H1 (cell line): ENCODE measurements at regions not wholly inside any gene's neighbourhood (a gene's known extent, or its start where the extent isn't known, plus 50 kb on each side); places are given as distances from the start of the nearest gene placed in this dataset.

Experiments used
- CTCF ChIA-PET: fragments of 300-600 bp; sonication (Branson Sonifier 250); formaldehyde crosslinking; loops from one replicate; lab custom pipeline; 2021; ENCODE audit not compliant: partially characterized antibody; lab: Charles Lee
- POLR2A ChIA-PET: fragments of 300-600 bp; sonication (Branson Sonifier 250); formaldehyde crosslinking; loops from one replicate; lab custom pipeline; 2021; ENCODE audit warnings: inconsistent platforms; ENCODE audit not compliant: partially characterized antibody; lab: Charles Lee
- DNase-seq, 2 experiments: peaks; one replicate each; pipeline versions ENCODE4 v3.0.0 to v3.0.0-alpha.2; 2010 to 2022; ENCODE audit warnings: low spot score in 2 of 2, low read depth in 1 of 2, mixed read lengths in 1 of 2
- FAIRE-seq: peaks from 2 replicates; lab custom pipeline; 2011; peaks lifted over from hg19 to GRCh38; lab: Jason Lieb, UNC
- H2AFZ ChIP-seq: 2 replicates; pipeline ENCODE4 v1.8.1; 2012; ENCODE audit warnings: low read length, inconsistent platforms
- H2AK5ac ChIP-seq: 2 replicates; pipeline ENCODE4 v1.6.1; 2013; ENCODE audit warnings: low read depth, low read length
- H2BK120ac ChIP-seq: replicated peaks from 2 replicates; pipeline ENCODE3; 2013; ENCODE audit warnings: low read depth, low read length, inconsistent platforms
- H2BK12ac ChIP-seq: 2 replicates; pipeline ENCODE4 v1.6.1; 2013; ENCODE audit warnings: low read depth, low read length
- H2BK15ac ChIP-seq: 2 replicates; pipeline ENCODE4 v1.6.1; 2013; ENCODE audit warnings: low read length
- H2BK20ac ChIP-seq: 2 replicates; pipeline ENCODE4 v1.6.1; 2013; ENCODE audit warnings: low read length
- H2BK5ac ChIP-seq: 2 replicates; pipeline ENCODE4 v1.6.1; 2013; ENCODE audit warnings: low read depth, low read length
- H3K14ac ChIP-seq: 2 replicates; pipeline ENCODE4 v1.6.1; 2013; ENCODE audit warnings: inconsistent platforms; ENCODE audit not compliant: insufficient read length
- H3K18ac ChIP-seq: 2 replicates; pipeline ENCODE4 v1.6.1; 2013; ENCODE audit warnings: low read length; ENCODE audit errors: extremely low read depth
- H3K23ac ChIP-seq: 2 replicates; pipeline ENCODE4 v1.6.1; 2013; ENCODE audit warnings: inconsistent platforms; ENCODE audit not compliant: insufficient read length
- H3K23me2 ChIP-seq: 2 replicates; pipeline ENCODE4 v1.6.1; 2013; ENCODE audit warnings: low read depth, low read length
- H3K27ac ChIP-seq: 2 replicates; pipeline ENCODE4 v1.6.1; 2011; ENCODE audit warnings: low read depth, low read length, inconsistent platforms
- H3K27me3 ChIP-seq, 4 experiments: replicated peaks in 1 of 4; 1 replicate in 1 of 4; 2 replicates in 3 of 4; pipeline versions ENCODE4 v1.6.1 to v1.8.1; 2011 to 2013; ENCODE audit warnings: low read length in 3 of 4, mild to moderate bottlenecking in 3 of 4, inconsistent platforms in 2 of 4, mixed read lengths in 2 of 4, moderate library complexity in 1 of 4; ENCODE audit not compliant: control insufficient read depth in 3 of 4, insufficient read depth in 3 of 4; ENCODE audit errors: extremely low read depth in 1 of 4
- H3K36me3 ChIP-seq, 4 experiments: 2 replicates each; pipeline versions ENCODE4 v1.6.1 to v1.8.1; 2011 to 2013; ENCODE audit warnings: mild to moderate bottlenecking in 4 of 4, low read length in 3 of 4, moderate library complexity in 2 of 4, control low read depth in 1 of 4, inconsistent platforms in 1 of 4; ENCODE audit not compliant: insufficient read depth in 4 of 4, control insufficient read depth in 2 of 4
- H3K4ac ChIP-seq: replicated peaks from 2 replicates; pipeline ENCODE3; 2013; ENCODE audit warnings: low read length, low read depth, mixed read lengths, inconsistent platforms; ENCODE audit not compliant: insufficient read length
- H3K4me1 ChIP-seq, 4 experiments: replicated peaks in 1 of 4; 1 replicate in 1 of 4; 2 replicates in 3 of 4; pipeline versions ENCODE4 v1.6.1 to v1.8.1; 2011 to 2013; ENCODE audit warnings: low read length in 3 of 4, inconsistent platforms in 2 of 4, mixed read lengths in 1 of 4; ENCODE audit not compliant: insufficient read depth in 4 of 4, control insufficient read depth in 3 of 4
- H3K4me2 ChIP-seq, 2 experiments: 2 replicates each; pipeline versions ENCODE4 v1.6.1 to v1.8.1; 2011 to 2013; ENCODE audit warnings: low read depth in 2 of 2, low read length in 2 of 2, control low read depth in 1 of 2, inconsistent platforms in 1 of 2, mild to moderate bottlenecking in 1 of 2; ENCODE audit not compliant: insufficient read depth in 1 of 2
- H3K4me3 ChIP-seq, 4 experiments: fragments of 200-600, 300-600 bp in 1 of 4; sonication (generic), shearing (Covaris generic), sonication (Bioruptor Twin) in 1 of 4; 2 replicates each; pipeline versions ENCODE4 v1.5.1 to v1.8.1; 2011 to 2016; ENCODE audit warnings: low read length in 4 of 4, low read depth in 3 of 4, control low read depth in 2 of 4, inconsistent platforms in 2 of 4, mild to moderate bottlenecking in 2 of 4, mixed read lengths in 1 of 4, moderate library complexity in 1 of 4; ENCODE audit not compliant: insufficient read depth in 2 of 4; ENCODE audit errors: extremely low read depth in 1 of 4
- H3K56ac ChIP-seq: replicated peaks from 2 replicates; pipeline ENCODE3; 2013; ENCODE audit warnings: low read depth, mild to moderate bottlenecking, mixed read lengths, low read length, inconsistent platforms; ENCODE audit not compliant: insufficient read length
- H3K79me1 ChIP-seq: 2 replicates; pipeline ENCODE4 v1.6.1; 2013; ENCODE audit warnings: low read depth, low read length, control low read depth
- H3K79me2 ChIP-seq, 2 experiments: 2 replicates each; pipeline versions ENCODE4 v1.6.1 to v1.8.1; 2012 to 2013; ENCODE audit warnings: low read length in 2 of 2, mild to moderate bottlenecking in 2 of 2, inconsistent platforms in 1 of 2; ENCODE audit not compliant: insufficient read depth in 2 of 2, control insufficient read depth in 1 of 2
- H3K9ac ChIP-seq, 4 experiments: replicated peaks in 1 of 4; 1 replicate in 1 of 4; 2 replicates in 3 of 4; pipeline versions ENCODE4 v1.6.1 to v1.8.1; 2011 to 2013; ENCODE audit warnings: low read depth in 3 of 4, low read length in 3 of 4, control low read depth in 2 of 4, mild to moderate bottlenecking in 2 of 4, moderate library complexity in 2 of 4, inconsistent platforms in 1 of 4; ENCODE audit errors: extremely low read depth in 1 of 4
- H3K9me3 ChIP-seq, 2 experiments: 2 replicates each; pipeline versions ENCODE4 v1.6.1 to v1.8.1; 2012 to 2013; ENCODE audit warnings: mild to moderate bottlenecking in 2 of 2, moderate library complexity in 2 of 2, control low read depth in 1 of 2, inconsistent platforms in 1 of 2, low read depth in 1 of 2, low read length in 1 of 2, mixed read lengths in 1 of 2; ENCODE audit not compliant: insufficient read depth in 2 of 2
- H4K20me1 ChIP-seq, 2 experiments: replicated peaks in 1 of 2; 2 replicates each; pipeline versions ENCODE3 to v1.8.1; 2011 to 2013; ENCODE audit warnings: inconsistent platforms in 2 of 2, low read length in 2 of 2, mild to moderate bottlenecking in 1 of 2; ENCODE audit not compliant: insufficient read depth in 2 of 2, control insufficient read depth in 1 of 2
- H4K5ac ChIP-seq: 2 replicates; pipeline ENCODE4 v1.6.1; 2013; ENCODE audit warnings: low read length, low read depth, mixed read lengths, inconsistent platforms; ENCODE audit not compliant: insufficient read length
- H4K8ac ChIP-seq: 2 replicates; pipeline ENCODE4 v1.8.0; 2013; ENCODE audit warnings: mild to moderate bottlenecking, moderate library complexity, low read length, inconsistent platforms; ENCODE audit not compliant: insufficient read depth; ENCODE audit errors: extremely low read depth
- H4K91ac ChIP-seq: replicated peaks from 2 replicates; pipeline ENCODE3; 2013; ENCODE audit warnings: low read length, mixed read lengths, inconsistent platforms; ENCODE audit not compliant: insufficient read length
- ATF2 ChIP-seq: IDR thresholded peaks from 2 replicates; pipeline ENCODE4 v1.6.1; 2012; ENCODE audit warnings: low read length, inconsistent platforms
- ATF3 ChIP-seq: IDR thresholded peaks from 2 replicates; pipeline ENCODE4 v1.6.1; 2011; ENCODE audit warnings: low read depth, mild to moderate bottlenecking, low read length; ENCODE audit not compliant: insufficient read depth
- BCL11A ChIP-seq, 2 experiments: IDR thresholded peaks; one replicate each; pipeline ENCODE4 v1.6.1; 2011; ENCODE audit warnings: low read depth in 2 of 2, low read length in 2 of 2, mild to moderate bottlenecking in 2 of 2
- CBX5 ChIP-seq: fragments of 300-800, 300-1000 bp; sonication (generic); IDR thresholded peaks from 2 replicates; pipeline ENCODE4 v1.7.1; 2016; ENCODE audit warnings: antibody characterized with exemption, low read length, low read depth
- CHD2 ChIP-seq: IDR thresholded peaks from 2 replicates; pipeline ENCODE4 v1.6.1; 2012; ENCODE audit warnings: low read length, improper control_type of control experiment
- KDM5A ChIP-seq: fragments of 200-600 bp; IDR thresholded peaks from 2 replicates; pipeline ENCODE4 v1.7.1; 2012; ENCODE audit warnings: mild to moderate bottlenecking, low read length, inconsistent platforms, mixed read lengths
- POLR2A ChIP-seq, 2 experiments: IDR thresholded peaks; 1 replicate in 1 of 2; 2 replicates in 1 of 2; pipeline ENCODE4 v1.6.1; 2011; ENCODE audit warnings: low read depth in 2 of 2, low read length in 2 of 2, mild to moderate bottlenecking in 2 of 2; ENCODE audit errors: control extremely low read depth in 1 of 2
- POLR2AphosphoS5 ChIP-seq: IDR thresholded peaks from 2 replicates; pipeline ENCODE4 v1.6.1; 2011; ENCODE audit warnings: low read depth, low read length
- SP1 ChIP-seq: IDR thresholded peaks from 2 replicates; pipeline ENCODE4 v1.6.1; 2011; ENCODE audit warnings: low read depth, low read length
- TAF7 ChIP-seq: optimal IDR thresholded peaks from 2 replicates; pipeline ENCODE3; 2011; ENCODE audit warnings: low read depth, mild to moderate bottlenecking, inconsistent platforms, low read length, moderate library complexity, borderline replicate concordance
- YY1 ChIP-seq: IDR thresholded peaks from 2 replicates; pipeline ENCODE4 v1.6.1; 2011; ENCODE audit warnings: low read depth, mild to moderate bottlenecking, low read length
- WGBS, 2 experiments: shearing (Covaris generic) in 1 of 2; methylation state at CpG; one replicate each; pipeline versions ENCODE4 v1.1.6 to v1.1.7; 2013 to 2015; ENCODE audit warnings: low lambda C conversion rate in 2 of 2, mixed read lengths in 2 of 2, inconsistent platforms in 1 of 2, low coverage in 1 of 2, missing lambda C conversion rate in 1 of 2; ENCODE audit not compliant: insufficient replicate concordance in 2 of 2, insufficient coverage in 1 of 2, insufficient read length in 1 of 2; ENCODE audit errors: extremely low coverage in 1 of 2, missing lambda C conversion rate in 1 of 2; 5-methylcytosine and 5-hydroxymethylcytosine counted together
- TF ChIP-seq, protein P1 (sequence below): IDR thresholded peaks from 2 replicates; pipeline ENCODE4 v1.6.1; 2012; ENCODE audit warnings: inconsistent platforms

DNA sequence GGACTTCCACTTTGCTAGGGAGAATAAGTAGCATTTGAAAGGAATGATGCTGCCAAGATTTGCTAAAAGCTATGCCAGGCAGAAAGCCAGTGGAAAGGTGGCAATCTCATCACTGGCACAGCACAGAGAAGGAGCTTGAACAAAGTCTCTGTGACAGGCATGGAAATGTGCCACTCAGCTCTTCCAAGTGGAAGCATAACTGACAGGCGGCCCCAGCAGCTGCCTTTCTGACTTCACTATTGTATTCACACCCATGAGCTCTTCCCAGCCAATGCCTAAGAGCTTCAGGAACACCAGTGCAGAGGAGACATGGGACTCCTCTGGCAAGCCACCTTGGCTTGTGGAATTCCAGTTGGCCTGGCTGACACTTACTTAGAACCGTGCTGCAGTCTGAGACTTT is 134.6 kb upstream of the REG3G start:
- no peaks in the 10 kb centered on the region for H3K9me3 ChIP-seq
- no peak overlapping the region for H3K9ac ChIP-seq
- H3K23ac ChIP-seq, result no peak overlapping the region
- no peaks in the 10 kb centered on the region for H3K27me3 ChIP-seq
- H2BK20ac ChIP-seq, result no peak overlapping the region
- H2AFZ ChIP-seq, result 0 out of 2 replicates have a peak overlapping the region, but pooled peaks have one; percentile 26
- H3K79me1 ChIP-seq, result no peaks in the 10 kb centered on the region
- no peaks in the 10 kb centered on the region for H3K4me1 ChIP-seq
- 82% methylated on average over 2 of the region's 2 CpGs; no CpG with 5 or more reads in 1 of the 2 experiments for WGBS, 2 experiments
- no peaks in the 10 kb centered on the region for H3K36me3 ChIP-seq
- no peak overlapping the region for H3K27ac ChIP-seq
- no peak overlapping the region for H4K5ac ChIP-seq
- H3K4ac ChIP-seq, result no peak overlapping the region
- POLR2A ChIA-PET, result no interaction called here
- H2AK5ac ChIP-seq, result no peak overlapping the region
- CTCF ChIA-PET, result interaction anchor here (1.0 to 1.4 kb wide), 2 partner anchors 29 to 33 kb away, joined by 3 to 7 read pairs; no protein-coding TSS in a partner anchor
- no peak overlapping the region for H3K4me3 ChIP-seq
- H2BK12ac ChIP-seq, result no peak overlapping the region; the same call in 1 of the 2 replicates
- H3K4me2 ChIP-seq, result no peak overlapping the region
- no peak for TF ChIP-seq YY1
- no peak for TF ChIP-seq SP1
- TF ChIP-seq, protein P1, sequence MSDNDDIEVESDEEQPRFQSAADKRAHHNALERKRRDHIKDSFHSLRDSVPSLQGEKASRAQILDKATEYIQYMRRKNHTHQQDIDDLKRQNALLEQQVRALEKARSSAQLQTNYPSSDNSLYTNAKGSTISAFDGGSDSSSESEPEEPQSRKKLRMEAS, result no peak
- TF ChIP-seq CBX5, result no peak
- no peak for TF ChIP-seq POLR2AphosphoS5
- no peak for TF ChIP-seq BCL11A (IDR thresholded peaks at IDR 0.05; ENCODE audit: low read depth in 2 of 2, low read length in 2 of 2)
- no peak for TF ChIP-seq CHD2
- no peak for TF ChIP-seq TAF7
- TF ChIP-seq ATF3, result no peak
- no peak for TF ChIP-seq POLR2A (IDR thresholded peaks at IDR 0.05; ENCODE audit: control extremely low read depth in 1 of 2, low read depth in 2 of 2, low read length in 2 of 2)
- no peak for TF ChIP-seq KDM5A
- no peak for TF ChIP-seq ATF2
- TF ChIP-seq, all 59 proteins: peak for 0
- DNase-seq (no peak), FAIRE-seq (no peak)
- no peaks in the 10 kb centered on the region for H4K20me1 ChIP-seq
- H3K14ac ChIP-seq, result no peak overlapping the region
- no peak overlapping the region for H2BK5ac ChIP-seq
- no peaks in the 10 kb centered on the region; the same call in 1 of the 2 replicates for H3K23me2 ChIP-seq
- no peak overlapping the region for H4K8ac ChIP-seq
- no peaks in the 10 kb centered on the region for H3K79me2 ChIP-seq
- no peak overlapping the region for H2BK120ac ChIP-seq
- no peak overlapping the region for H3K56ac ChIP-seq
- H4K91ac ChIP-seq, result no peak overlapping the region
- no peak overlapping the region for H3K18ac ChIP-seq
- H2BK15ac ChIP-seq, result no peak overlapping the region
